ENCODE measurements at regions not wholly inside any gene's neighbourhood (a gene's known extent, or its start where the extent isn't known, plus 50 kb on each side); places are given as distances from the start of the nearest gene placed in this dataset.

DNA sequence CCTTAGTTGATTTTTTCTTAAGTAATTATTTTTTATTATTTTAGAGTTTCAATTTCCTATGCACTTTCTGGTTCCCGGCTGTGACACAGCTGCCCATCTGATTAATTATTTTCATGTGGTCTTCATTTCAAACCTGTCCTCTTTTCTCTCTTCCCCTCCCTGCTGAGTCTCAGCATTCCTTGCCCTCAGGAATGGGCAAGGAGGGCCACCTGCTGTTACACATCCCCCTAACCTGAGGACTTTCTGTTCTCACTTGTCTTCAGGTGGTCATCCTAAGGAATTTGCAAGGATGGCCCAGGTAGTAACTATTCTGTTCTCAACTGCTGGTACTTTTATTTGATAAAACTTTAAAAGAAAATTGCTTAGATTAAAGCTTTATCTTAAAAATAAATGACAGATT is 545.0 kb downstream of the OTOL1 start:
- TF ChIP-seq, protein P1, sequence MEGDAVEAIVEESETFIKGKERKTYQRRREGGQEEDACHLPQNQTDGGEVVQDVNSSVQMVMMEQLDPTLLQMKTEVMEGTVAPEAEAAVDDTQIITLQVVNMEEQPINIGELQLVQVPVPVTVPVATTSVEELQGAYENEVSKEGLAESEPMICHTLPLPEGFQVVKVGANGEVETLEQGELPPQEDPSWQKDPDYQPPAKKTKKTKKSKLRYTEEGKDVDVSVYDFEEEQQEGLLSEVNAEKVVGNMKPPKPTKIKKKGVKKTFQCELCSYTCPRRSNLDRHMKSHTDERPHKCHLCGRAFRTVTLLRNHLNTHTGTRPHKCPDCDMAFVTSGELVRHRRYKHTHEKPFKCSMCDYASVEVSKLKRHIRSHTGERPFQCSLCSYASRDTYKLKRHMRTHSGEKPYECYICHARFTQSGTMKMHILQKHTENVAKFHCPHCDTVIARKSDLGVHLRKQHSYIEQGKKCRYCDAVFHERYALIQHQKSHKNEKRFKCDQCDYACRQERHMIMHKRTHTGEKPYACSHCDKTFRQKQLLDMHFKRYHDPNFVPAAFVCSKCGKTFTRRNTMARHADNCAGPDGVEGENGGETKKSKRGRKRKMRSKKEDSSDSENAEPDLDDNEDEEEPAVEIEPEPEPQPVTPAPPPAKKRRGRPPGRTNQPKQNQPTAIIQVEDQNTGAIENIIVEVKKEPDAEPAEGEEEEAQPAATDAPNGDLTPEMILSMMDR (conservative IDR thresholded peaks at IDR 0.05; ENCODE audit: low read depth, low read length): no peak
- no peak for TF ChIP-seq EZH2 (IDR thresholded peaks at IDR 0.05; ENCODE audit: borderline replicate concordance, low read depth, low read length, poor library complexity, severe bottlenecking)

Measured in A673 (cell line).